ENCODE measurements at regions not wholly inside any gene's neighbourhood (a gene's known extent, or its start where the extent isn't known, plus 50 kb on each side); places are given as distances from the start of the nearest gene placed in this dataset.

DNA sequence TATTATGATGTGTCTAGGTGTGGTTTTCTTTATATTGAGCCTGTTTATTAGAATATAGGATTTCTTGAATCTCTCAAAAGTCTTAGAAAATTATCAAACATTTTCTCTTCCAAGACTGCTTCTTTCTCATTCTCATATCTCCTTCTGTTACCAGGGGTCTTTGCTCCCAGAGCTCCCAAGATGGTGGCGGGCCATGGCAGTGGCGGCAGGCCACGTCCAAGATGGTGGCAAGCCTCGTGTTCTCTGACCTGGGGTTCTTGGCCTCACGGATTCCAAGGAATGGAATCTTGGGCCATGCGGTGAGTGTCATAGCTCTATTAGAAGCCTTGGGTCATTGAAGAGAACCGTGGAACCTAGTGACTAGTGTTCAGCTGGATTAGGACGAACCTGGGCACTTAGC is 248.9 kb downstream of the SMARCA2 start:
- no peak for TF ChIP-seq POLR2A (IDR thresholded peaks at IDR 0.05)
- TF ChIP-seq, protein P1, sequence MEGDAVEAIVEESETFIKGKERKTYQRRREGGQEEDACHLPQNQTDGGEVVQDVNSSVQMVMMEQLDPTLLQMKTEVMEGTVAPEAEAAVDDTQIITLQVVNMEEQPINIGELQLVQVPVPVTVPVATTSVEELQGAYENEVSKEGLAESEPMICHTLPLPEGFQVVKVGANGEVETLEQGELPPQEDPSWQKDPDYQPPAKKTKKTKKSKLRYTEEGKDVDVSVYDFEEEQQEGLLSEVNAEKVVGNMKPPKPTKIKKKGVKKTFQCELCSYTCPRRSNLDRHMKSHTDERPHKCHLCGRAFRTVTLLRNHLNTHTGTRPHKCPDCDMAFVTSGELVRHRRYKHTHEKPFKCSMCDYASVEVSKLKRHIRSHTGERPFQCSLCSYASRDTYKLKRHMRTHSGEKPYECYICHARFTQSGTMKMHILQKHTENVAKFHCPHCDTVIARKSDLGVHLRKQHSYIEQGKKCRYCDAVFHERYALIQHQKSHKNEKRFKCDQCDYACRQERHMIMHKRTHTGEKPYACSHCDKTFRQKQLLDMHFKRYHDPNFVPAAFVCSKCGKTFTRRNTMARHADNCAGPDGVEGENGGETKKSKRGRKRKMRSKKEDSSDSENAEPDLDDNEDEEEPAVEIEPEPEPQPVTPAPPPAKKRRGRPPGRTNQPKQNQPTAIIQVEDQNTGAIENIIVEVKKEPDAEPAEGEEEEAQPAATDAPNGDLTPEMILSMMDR (IDR thresholded peaks at IDR 0.05) = no peak
